Fibroblast of peridontal ligament (primary cell): ENCODE measurements at regions not wholly inside any gene's neighbourhood (a gene's known extent, or its start where the extent isn't known, plus 50 kb on each side); places are given as distances from the start of the nearest gene placed in this dataset.

Source experiments
- DNase-seq: peaks from one replicate; pipeline ENCODE4 v3.0.0-alpha.2; 2010; ENCODE audit errors: extremely low read depth

DNA sequence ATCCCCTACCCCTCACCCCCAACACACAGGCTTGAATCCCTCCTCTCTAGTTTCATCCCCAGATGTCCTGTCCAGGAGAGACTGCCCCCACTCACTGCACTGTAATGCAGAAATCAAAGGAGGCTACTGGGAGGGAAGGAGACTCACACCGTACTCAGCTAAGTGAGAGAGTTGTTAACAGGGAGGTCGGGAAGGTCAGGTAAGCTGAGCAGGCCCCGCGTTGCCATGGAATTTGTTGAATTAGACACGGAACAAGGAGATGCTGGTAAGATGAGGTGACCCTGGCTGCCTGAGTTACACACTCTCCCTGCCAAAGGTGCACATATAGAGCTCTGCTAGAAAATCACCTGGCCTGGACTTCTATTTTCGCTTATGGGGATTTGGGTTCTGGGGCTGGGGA, 197.9 kb downstream of the NXPE2 start:
- DNase-seq: no peak

DNA sequence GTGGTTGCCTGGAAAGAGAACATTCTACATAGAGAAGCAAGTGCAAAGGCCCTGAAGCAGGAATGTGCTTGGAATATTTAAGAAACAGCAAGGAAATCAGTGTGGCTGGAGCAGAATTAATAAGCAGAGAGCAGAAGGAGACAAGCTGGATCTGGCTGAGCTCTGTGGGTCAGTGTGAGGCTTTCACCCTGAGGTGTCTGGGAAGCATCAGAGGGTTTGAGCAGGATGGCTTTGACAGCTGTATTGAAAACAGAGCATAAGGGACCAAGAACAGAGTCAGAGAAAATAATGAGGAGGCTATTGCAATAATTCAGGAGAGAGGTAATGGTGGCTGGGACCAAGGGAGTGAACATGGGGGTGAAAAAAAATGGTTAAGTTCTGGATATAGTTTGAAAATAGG, 199.6 kb downstream of the NXPE2 start:
- DNase-seq: no peak

DNA sequence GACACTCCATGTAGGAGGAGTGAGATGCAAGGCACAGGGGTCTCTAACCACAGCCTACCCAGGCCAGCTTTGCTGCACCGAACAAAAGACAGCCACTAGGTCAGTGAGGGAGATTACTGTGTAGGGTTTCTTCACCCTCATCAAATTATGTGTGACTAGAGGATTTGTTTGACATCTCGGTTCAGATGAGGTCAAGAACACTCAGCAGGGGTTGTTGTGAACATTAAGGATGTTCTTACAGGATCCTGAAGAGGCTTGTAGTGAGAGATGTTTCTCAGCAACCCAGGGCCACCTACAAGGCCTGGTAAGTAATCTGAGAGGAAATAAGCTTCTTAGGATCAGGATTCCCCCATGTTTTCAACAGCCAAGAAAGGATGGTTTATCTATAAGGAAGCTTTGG, 202.1 kb downstream of the NXPE2 start:
- no peak for DNase-seq

DNA sequence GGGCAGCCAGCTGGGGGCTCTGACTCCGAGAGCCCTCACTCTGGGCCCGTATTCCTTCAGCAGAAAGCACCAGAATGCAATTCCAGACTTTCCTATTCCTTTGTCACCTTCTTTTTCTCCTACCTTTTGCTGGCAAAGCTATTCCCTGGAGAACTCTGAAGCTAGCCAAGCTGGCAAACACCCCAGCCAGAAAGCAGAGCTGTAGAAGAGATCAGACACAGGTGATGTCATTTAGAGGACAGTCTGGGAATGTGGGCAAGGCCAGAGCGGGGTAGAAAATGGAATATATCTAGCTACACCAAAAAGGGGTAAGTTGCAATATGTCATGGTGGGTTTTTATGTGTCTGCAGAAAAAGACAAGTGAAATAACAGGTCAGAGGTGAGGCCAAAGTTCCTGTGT, 205.1 kb downstream of the NXPE2 start:
- no peak for DNase-seq

DNA sequence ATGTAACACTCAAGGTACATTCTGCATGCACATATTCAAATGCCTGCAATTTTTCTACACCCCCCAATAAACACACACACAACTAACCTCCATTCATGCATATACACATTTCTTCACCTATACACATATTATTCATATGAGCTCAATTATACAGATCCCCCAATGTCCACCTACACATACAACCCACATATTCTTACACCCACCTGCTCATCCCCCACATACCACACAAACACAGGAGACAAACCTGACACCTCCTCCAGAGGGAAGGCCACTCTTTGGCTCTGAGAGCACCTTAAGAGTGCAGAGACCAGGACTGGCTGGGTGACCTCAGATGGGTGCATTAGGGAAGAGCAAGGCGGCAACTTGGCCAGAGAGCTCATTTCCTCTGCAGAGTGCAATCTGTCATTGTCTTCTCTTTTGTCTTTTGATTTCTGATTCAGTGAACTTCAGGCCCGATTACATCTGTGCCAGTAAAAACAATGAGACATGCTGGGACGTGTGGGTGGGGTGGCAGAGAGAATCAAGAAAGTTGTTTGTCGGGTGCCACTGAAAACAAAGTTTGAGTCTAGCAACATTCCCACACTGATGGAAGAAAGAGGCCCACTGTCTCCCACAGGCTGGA, 208.4 kb downstream of the NXPE2 start:
- no peak for DNase-seq

DNA sequence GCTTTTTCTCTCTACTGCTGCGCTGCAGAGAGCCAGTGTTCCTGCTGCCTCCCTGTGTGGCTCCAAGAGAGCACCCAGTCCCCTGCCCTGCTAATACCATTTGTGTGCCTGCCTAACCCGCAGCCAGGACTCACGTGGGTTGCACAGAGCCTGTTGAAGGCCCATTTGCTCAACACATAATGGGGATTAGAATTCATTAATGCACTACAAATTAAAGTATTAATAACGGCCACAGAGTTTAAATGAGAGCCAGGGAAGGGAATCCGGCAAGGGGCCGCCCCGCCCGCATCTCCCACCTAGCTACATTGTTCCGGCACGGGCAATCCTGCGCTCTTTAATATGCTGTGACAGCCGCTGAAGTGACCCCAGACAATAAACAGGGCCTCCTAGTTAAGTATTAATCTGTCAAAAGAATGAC, 211.3 kb downstream of the NXPE2 start:
- DNase-seq: no peak

DNA sequence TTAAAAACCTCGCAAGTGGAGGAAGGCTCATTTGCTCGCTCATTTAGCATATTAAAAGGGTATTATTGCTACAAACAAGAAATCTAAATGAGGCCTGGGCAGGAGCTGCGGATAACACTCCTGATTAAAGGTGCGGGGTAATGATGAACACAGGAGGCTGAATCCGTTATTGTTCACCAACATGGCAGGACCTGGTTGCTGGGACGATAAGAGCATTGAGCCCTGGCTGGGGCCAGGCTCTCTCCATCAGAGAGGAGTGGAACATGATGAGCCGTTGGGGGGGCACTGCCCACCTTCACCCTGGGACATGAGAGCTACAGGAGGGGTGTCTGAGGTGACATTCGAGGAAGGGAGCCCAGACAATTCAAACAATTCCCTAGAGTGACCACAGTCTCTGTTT, 211.7 kb downstream of the NXPE2 start:
- no peak for DNase-seq

DNA sequence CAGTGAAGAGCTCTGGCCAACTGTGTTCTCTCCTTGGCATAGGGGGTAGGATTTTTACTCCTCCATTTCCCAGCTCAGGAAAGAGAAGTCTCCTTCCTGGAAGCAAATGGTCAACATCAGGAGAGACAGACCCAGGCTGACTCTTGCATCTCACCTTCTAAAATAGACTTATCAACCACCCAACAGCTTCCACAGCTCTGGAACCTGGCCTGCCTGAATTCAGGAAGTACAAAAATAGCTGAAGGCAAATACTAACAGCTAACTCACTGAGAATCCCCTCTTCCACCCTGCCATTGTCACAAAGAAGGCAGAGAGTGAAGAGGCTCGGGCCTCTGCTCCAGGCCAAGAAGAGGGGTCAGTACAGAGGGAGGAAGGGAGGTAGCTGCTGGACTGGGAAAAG, 213.6 kb downstream of the NXPE2 start:
- no peak for DNase-seq

DNA sequence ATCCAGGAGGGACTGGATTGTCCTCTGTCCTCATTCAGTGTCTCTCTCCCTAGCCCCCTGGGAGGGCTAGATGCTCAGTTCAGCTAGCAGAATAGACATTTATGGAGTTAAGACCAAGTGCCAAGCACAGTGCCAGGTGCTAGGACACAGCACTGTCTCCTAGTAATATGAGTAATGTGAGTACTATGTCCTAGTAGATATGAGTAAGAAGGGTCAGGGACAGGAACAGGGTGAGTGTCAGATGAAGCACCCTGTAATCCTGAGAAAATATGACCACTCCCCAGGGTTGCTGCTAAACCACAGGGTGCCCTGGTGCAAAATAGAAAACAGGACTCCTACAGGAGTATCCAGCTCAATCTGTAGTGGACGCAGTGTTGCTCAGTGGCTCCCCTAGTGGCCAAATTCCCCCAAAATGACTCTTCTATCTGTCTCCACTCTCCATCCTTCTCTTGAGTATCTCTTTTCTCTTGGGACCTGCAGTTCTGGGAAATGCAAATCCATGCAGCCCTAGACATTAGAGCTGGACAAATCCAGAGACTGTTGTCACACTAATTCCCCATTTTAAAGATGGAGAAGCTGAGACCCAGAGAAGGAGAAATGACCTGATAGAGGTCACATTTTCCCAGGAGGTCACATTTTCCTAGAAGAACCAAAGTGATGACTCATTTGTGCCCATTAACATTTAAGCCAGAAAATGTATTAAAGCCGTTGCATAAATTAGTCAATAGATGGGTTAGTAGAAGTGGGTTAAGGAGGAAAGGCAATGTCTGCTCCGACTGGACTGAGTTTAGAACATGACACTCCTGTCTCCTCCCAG, 214.3 kb downstream of the NXPE2 start:
- DNase-seq: no peak

DNA sequence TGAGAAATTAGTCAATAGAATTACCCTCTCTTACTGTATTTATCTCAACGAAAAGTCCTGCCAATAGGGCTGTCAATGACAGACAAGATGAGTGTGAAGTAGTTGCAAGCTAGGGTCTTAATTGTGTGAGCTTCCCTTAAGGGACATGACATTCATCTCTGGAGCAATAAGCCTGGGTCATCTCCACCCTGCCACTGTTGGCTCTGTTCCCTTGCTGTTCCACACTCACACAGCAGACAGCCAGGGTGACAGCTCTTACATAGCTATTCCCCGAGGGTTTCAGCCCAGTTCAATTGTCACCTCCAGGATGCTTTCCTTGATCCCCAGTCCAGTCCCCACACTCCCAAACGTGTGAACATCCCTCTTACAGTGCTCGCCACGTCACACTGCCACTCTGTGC, 215.0 kb downstream of the NXPE2 start:
- DNase-seq: no peak

DNA sequence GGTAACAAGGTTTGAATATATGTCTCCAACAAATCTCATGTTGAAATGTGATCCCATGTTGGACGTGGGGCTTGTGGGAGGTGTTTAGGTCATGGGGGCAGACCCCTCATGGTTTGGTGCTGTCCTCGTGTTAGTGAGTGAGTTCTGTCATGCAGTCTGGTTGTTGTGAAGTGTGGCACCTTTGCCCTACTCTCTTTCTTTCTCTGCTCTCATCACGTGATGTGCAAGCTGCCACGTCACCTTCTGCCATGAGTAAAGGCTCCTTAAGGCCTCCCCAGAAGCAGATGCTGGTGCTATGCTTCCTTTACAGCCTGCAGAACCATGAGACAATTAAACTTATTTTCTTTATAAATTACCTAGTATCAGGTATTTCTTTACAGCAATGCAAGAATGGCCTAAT, 218.3 kb downstream of the NXPE2 start:
- DNase-seq: no peak

DNA sequence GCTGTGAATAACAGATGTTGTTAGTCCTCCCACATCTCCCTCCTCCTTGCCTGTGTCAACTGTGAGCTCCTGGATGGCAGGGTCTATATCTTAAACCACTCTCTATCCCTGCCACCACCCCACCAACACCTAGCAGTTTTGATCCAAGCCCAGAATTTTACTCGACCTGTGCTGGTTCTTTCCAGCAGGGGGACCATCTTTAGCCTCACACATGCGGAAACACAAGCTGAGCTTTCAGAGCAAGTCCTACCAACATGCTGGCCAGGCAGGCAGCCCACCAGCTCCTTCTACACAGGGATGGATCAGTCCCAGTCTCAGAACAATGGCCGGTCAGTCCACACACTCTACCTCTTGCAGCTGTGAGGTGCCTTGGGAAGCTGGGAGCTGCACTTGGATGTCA, 231.5 kb downstream of the NXPE2 start:
- DNase-seq: no peak

DNA sequence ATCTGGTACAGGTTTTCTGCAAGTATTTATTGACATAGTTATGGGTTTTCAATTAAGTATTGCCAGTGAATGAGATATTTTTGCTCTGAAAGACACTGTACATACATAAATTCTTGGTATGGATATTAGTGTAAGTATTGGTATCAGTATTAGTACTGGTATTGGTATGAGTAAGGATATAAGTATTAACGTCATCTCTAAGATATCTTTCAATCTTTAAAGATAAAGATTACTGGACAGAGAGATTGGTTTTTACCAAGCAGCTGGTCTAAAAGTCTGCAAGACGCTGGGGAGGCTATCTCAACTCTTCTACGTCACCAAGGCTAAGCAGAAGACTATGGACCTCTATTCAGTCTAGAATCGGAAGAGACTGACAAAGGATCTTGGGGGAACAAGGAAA, 234.5 kb downstream of the NXPE2 start:
- DNase-seq: no peak

DNA sequence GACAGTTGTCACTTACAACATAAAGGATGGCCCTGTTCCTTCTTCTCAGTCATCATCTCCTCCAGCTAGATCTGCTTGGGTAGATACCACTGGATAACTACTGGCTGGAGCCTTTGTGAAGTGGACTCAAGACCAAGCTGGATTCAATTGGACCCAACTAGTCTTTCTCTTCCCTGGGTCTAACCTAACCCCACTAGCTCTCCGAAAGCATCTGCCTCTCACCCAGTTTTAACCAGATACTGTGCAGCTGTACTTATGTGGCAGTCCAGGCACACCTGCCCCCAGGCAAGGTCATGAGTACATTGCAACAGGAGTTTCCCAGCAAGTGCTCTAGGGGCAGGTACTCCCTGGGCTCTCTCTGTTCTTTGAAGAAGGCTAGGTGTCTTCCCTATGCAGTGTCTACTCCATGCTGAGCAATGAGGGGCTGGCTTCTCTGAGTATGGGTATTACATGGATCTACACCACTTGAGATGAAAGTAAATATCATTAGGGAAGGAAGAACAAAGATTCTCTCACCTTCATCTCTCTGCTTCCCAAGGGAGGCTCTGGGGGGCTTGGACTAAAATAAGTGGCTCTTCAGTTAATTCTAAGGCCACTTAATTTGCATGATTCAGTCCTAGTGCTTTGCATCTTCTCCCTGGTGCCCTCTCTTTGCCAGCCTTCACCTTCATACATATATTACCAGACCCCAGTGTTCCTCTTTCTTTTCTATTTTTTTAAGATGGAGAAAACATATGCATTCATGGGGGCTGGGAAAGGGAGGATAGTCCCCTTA, 236.1 kb downstream of the NXPE2 start:
- DNase-seq: no peak

DNA sequence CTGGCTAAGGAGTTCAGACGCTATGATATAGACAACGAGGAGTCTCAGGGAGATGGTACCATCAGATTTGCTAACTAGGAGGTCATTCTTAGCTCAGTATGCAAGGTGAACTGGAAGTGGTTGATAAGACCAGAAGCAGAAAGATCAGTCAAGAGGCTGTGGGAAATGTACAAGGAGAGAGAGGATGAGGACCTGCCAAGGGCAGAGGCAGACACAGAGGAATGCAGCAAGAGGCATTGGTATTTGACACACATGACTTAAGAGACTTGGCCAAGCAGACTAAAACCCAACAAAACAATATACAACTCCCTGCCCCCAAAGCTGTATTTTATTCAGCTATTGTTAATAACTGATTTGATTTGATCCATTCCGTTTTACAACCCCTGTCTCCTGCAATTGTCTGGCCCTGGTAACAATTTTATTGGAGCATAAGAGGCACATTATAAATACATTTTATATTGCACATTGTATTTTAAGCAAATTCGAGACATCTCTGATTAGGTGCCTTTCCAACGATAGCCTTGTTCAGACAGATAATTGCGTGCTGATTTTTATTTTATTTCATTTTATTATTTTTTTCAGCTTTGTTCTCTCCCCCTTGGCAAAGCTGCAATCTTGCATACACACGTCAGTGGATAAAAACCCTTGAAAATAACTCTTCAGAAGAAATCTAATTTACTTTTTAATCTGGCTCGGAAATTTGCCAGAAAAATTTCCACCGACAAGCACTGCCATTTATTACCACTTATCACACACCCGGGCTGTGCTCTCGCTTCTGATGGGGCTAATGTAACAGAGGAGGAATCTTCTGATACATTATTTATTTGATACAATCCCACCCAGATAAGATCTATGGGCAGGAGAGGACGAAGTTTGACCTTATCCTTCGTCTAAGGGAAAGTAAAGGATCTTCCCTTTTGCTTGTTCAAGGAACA, 237.8 kb downstream of the NXPE2 start:
- no peak for DNase-seq

DNA sequence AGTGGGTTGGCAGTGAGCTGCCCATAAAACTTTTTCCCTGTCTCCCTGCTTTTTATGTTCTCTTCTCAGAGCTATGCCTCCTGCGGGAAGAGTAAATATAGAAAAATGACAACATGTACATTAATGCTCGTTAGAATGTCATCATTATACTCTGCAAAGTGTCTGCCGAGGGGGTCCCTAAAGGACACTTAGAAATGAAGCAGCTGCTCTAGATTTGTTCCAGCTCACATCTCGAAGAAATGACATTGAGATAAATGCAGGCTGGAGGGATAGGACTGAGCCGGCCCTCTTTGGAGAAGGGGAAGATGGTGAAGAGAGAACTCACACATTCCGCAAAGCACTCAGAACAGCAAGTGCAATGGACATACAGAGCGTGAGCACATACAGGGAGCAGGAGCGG, 240.0 kb downstream of the NXPE2 start:
- DNase-seq: no peak

DNA sequence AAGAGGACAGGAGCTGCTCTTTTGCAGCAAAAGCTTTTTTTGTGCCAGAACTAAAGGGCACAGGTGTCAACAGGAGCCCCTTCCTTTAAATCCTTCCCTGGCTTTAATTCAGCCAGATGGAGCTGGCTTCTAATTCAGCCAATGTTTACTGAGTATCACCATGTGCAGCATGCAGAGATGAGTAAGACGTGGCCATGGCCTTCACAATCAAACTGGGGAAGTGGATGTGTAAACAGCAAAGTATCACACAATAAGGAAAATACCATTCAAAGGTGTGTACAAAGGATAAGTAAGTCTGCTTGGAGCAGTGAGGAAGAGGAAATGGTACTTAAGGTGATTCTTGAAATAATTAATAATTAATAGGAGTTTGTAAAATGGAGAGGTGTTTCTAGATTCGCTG, 243.4 kb downstream of the NXPE2 start:
- DNase-seq: no peak

DNA sequence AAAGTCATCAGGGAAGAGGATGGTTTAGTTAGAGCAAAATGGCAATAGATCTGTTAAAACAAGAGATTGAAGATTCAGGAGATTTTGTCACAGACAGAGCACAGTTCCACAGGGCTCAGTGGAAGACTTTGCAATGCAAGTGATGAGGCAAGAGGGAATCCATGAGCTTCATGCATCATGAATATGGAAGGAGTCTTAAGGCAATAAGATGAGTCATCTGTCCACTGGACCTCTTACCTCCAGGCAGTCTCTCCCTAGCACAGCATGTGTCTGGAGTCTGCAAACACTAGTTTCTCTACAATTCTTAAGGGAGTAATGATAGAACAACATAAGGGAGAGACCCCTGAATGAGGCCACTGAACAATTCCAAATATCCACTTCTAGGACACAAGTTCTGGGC, 245.7 kb downstream of the NXPE2 start:
- DNase-seq: no peak

DNA sequence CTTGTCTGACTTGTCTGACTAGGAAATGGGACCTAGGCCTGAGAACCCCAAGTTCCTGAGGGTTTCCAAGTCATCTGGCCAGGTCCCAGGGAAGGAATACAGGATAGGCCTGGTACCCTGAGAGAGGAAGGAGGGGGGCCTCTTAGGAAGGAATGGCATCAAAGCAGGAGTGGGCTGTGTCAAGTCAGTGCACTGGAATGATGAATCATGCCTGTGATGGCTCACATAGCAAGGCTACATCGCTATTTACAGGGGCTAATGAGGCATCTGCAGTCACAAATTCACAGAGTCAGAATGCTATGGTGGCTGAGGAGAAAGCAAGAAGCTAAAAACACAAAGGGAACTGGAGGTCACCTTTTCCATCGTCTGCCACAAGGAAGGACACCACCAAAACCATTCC, 247.3 kb downstream of the NXPE2 start:
- no peak for DNase-seq

DNA sequence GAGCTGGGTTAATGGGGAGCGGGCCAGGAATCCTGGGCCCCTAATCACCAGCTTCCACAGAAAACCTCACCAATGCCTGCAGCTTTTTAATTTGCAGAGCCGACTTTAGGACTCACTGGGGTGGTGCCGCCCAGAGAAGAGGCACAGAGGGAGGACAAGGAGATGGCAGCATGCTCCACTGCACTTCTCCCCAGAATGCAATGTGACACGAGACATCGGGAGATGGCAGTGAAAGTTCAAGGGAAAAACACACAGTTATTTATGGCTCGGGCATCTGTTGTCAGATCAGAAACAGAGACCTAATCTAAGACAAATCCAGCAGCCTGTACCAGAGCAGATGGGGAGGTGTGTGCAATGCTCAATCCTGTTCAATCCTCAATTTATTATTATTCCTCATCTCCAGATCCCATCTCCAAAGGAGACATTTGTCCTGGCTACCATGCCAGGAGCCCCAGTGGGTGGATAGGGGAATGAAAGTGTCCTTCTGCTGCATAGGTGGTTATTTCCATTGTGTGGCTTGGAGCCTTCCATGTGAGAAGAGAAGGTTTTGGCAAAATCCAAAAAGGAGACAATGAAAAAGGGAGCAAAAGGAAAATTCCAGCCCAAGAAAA, 250.0 kb downstream of the NXPE2 start:
- DNase-seq: no peak

DNA sequence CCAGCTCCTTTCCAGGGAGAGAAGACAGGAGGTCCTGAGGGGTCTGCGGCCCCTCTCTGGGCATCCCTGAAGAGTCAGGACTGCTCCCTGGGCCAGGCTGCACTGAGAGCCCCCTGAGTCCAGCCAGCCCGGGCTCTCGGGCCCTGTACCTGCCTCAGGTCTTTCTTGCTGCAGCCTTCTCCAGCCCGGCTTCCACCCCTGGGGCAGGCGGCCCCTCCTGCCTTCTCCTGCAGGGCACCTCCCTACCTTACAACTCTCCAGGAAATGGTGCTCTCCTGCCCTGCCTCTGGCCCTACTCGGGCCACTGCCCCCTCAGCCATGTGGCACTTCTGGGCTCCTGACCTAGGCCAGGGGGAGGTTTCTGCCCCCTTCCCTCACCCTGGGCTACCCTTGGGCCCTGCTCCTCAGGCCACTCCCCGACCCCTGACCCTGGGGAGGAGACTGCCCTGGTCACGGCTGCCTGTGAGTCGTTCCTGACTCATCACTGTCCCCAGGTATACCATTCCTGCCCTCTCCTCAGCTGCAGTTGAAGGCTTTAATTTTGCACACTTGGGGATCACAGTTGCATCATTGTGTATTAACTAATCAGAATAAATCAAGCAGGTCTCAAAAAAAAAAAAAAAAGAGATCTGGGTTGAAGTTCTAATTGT, 251.1 kb downstream of the NXPE2 start:
- no peak for DNase-seq
